ENCODE measurements at regions not wholly inside any gene's neighbourhood (a gene's known extent, or its start where the extent isn't known, plus 50 kb on each side); places are given as distances from the start of the nearest gene placed in this dataset.

DNA sequence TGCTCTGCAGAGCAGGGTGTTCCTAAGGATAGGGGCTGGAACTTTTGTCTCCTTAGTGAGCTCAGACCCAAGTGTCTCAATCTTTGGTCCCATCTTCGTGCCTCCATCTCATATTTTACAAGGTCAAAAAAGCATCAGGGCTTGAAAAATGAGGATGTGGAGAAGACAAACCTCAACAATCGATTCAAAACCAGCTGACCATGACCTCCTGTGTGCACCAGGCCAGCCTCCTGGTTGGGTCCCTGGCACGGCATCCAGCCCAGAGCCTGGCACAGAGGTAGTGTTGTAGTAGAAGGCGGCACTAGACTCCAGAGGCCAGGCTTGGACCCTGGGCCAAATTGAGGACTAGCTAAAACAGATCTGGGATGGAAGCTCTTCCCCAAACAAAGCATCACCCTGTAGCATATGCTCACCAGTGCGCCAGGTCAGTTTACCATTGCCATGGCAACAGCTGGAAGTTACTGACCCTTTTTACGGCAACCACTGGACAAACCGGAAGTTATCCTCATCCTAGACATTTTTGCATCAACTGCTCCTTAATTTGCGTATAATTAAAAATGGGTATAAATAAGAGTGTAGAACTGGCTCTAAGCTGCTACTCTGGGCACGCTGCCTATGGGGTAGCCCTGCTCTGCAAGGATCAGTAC, 69.3 kb upstream of the BLCAP start:
- no peak for DNase-seq

DNA sequence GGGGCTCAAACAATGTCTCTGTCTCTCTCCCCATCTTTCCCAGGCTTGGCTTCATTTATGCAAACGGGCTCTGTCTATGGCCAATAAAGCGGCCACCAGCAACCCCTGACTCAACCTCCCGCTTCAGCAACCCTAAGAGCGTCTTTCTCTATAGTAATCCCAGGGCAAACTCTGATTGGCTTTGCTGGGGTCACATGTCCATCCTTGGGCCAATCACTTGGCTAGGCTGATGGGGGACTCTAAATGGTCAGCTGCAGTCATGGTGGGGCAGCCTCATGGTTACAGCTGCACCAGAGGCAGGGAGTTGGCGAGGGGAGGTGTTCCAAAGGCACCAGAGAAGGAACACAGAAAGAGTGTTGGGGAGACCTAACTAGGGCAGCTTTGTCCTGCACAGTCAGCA, 68.5 kb upstream of the BLCAP start:
- no peak for DNase-seq

DNA sequence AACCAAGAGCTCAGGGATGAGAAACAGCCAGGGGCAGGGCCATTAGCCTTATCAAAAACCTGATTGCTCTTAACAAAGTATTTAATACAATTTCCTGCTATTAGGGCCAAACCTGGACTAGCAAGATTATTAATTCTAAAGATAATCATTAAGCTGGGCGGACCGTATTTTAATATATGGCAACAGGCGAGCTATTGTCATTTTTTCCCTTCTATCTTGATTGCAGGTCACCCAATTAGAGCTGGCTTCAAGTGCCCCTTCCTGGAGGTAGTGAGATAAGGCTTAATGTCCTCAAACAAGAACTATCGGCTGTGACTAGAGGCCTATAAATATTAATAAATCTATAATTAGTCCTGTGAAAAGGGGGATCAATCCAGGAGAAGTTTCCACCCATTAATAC, 66.0 kb upstream of the BLCAP start:
- DNase-seq: no peak

DNA sequence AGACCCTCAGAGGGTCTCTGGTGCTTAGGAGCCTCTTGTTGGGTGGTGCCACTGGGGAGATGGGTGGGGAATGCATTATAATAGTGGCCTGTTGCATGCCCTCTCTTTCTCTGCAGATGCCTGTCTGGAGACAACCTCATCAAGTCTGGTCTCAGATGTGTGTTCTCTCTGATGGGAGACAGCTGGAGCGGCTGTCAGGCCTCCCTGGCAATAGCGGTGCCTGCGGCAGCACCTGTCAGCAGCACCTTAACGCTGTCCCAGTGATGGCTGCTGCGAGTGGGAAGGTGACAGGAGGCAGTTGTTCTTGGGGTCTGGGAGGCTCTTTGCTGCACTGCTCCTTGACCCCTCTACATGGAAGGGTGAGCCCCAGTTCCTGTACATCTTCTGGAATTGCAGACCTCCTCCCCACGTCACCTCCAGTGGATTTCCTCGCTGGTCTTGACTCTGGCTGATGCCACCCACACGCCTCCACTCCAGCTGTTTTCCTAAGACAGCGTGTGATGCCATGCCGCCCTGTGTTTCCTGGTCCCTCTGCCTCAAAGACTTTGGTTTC, 63.3 kb upstream of the BLCAP start:
- no peak for DNase-seq

DNA sequence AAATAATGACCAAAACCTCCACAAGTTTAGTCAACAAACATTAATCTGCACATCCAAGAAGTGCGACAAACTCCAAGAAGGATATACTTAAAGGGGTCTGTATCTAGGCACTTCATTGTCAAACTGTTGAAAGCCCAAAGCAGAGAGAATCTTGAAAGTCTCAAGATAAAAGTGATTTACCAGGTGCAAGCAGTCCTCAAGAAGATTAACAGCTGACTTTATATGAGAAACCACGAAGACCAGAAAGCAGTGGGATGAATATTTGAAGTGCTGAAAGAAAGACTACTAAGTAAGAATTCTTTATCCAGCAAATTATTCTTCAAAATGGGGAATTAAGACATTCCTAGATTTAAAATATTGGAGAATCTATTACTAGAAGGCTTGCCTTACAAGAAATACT, 58.4 kb upstream of the BLCAP start:
- DNase-seq: no peak

DNA sequence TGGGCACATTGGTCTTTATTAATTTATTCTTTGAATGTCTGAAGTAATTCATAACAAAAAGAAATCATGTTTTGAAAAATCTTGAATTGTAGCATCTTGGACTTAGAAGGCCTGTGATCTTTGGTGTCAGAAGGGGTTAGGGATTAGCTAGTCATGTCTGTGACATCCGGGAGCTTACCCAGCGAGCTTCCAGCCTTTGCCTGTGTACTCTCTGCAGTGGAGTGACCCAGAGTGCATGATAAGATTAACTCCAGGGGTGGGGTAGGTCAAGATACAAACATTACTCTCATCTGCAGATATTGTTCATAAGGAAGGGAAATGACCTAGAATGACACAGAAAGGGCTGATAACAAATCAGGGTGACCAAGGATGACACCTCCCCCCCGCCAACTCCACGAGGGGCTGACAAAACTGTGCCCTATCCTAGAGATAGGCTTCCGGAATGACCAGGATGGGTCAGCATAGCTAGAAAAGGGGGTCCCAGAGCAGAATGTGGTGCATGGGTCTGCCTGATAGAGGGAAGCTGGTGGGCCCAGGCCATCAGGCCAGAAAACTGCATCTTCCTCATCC, 56.6 kb upstream of the BLCAP start:
- DNase-seq: no peak

DNA sequence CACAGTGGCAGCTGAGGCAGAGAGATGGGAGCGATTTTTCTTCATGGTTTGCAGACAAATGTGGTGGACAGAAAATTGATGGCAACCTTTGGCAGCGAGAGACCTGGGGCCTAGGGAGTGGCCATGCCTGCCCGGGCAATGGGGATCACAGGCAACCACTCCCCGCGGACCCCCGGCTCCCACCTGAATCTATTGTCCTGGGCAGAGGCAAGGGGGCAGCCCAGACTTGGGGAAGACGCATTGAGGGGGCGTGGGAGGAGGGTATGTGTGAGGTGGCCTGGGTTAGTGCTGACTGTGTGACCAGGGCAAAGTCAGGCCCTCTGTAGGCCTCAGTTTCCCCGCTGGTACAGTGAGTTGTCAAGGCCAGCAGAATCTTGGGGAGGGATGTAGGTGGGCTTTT, 53.6 kb upstream of the BLCAP start:
- DNase-seq: no peak

DNA sequence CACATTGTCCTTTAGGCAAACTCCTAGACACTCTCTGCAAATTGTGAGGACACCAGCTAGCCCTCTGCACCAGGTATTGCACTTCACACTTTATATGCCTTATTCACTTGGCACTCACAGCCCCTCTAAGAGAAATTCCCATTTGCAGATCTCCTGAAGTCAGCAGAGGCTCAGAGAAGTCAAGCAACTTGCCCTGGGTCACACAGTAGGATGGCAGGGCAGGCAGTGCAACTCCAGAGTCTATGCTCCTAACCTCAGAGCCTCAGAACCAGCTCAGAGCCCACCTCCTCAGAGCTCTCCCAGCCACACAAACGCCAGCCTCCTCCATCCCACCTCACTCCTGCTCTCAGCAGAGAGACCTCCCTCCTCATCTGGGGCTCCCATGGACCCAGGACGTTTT, 52.4 kb upstream of the BLCAP start:
- no peak for DNase-seq

DNA sequence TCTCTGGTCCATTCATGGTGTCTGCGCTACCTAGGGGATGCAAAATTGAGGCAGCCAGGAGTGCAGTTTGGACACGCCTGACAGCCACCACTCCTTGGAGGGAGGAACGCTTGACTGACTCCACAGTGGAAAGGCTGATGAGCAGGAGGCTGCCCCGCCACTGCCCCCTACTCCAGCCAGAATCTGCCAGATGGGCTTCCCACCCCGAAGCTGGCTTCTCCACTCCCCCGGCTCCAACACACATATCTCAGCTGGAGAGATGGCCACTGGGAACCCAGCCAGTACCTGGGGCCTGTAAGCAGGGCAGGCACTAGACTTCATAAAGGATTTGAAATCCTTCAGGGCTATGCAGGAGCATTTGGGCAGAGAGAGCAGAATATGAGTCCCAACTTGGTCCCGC, 51.4 kb upstream of the BLCAP start:
- no peak for DNase-seq

DNA sequence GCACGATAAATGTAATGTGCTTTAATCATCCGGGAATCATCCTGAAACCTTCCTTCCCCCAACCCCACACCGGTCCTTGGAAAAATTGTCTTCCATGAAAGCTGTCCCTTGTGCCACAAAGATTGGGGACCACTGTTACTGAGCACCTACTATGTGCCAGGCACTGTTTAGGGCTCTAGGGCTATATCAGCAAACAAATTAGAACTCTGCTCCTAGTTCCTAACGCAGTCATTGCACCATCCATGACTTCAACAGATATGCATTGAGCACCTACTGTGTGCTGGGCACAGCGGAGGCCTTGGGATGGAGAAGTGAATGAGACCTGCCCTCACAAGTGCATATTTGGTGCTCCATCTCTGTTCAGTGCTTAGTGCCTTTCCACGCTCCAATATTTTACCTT, 50.3 kb upstream of the BLCAP start:
- no peak for DNase-seq
